B cell (primary cell): ENCODE measurements at regions not wholly inside any gene's neighbourhood (a gene's known extent, or its start where the extent isn't known, plus 50 kb on each side); places are given as distances from the start of the nearest gene placed in this dataset.

ENCODE experiments used
- ATAC-seq: fragments of 200-7000 bp; cut with Tn5 transposase; one replicate; pipeline ENCODE4 v1.10.0; 2021; ENCODE audit warnings: low read depth, mild to moderate bottlenecking, moderate number of reproducible peaks, moderate library complexity
- CTCF ChIA-PET: fragments of 350-600 bp; sonication (Branson Sonifier 250); formaldehyde crosslinking; loops from one replicate; lab custom pipeline; 2021; ENCODE audit warnings: antibody characterized with exemption, inconsistent platforms; lab: Charles Lee
- POLR2A ChIA-PET: fragments of 350-600 bp; sonication (Branson Sonifier 250); formaldehyde crosslinking; loops from one replicate; lab custom pipeline; 2021; ENCODE audit warnings: antibody characterized with exemption; lab: Charles Lee
- DNase-seq: peaks from one replicate; pipeline ENCODE4 v3.0.0; 2013
- H2AFZ ChIP-seq: 2 replicates; pipeline ENCODE4 v1.6.1; 2012; ENCODE audit warnings: mild to moderate bottlenecking, low read depth, low read length; ENCODE audit not compliant: insufficient read depth, poor library complexity, severe bottlenecking
- H3K27ac ChIP-seq, 2 donors: 1 replicate in 1 of 2; 2 replicates in 1 of 2; pipeline ENCODE4 v1.5.1; 2012 to 2013; ENCODE audit warnings: low read length in 2 of 2, mild to moderate bottlenecking in 2 of 2, moderate library complexity in 1 of 2
- H3K27me3 ChIP-seq, 4 experiments: fragments of 200-600 bp in 1 of 4; sonication (generic) in 1 of 4; replicated peaks in 1 of 4; 1 replicate in 2 of 4; 2 replicates in 2 of 4; pipeline versions ENCODE4 v1.6.1 to v1.7.0; 2013 to 2016; ENCODE audit warnings: low read length in 3 of 4, mild to moderate bottlenecking in 2 of 4, mixed read lengths in 1 of 4, moderate library complexity in 1 of 4; ENCODE audit not compliant: insufficient read depth in 4 of 4, control insufficient read depth in 3 of 4; ENCODE audit errors: control extremely low read depth in 1 of 4
- H3K36me3 ChIP-seq, 2 experiments: replicated peaks in 1 of 2; 1 replicate in 1 of 2; 2 replicates in 1 of 2; pipeline versions ENCODE4 v1.6.1 to v1.7.1; 2013; ENCODE audit warnings: low read length in 1 of 2; ENCODE audit not compliant: insufficient read depth in 2 of 2, control insufficient read depth in 1 of 2; ENCODE audit errors: control extremely low read depth in 1 of 2, extremely low read depth in 1 of 2
- H3K4me1 ChIP-seq, 2 donors: fragments of 200-600 bp in 1 of 2; sonication (generic) in 1 of 2; 1 replicate in 1 of 2; 2 replicates in 1 of 2; pipeline versions ENCODE4 v1.5.1 to v1.6.1; 2013 to 2017; ENCODE audit warnings: low read length in 2 of 2; ENCODE audit not compliant: control insufficient read depth in 2 of 2, insufficient read depth in 2 of 2
- H3K4me2 ChIP-seq: replicated peaks from 2 replicates; pipeline ENCODE3; 2012; ENCODE audit warnings: mild to moderate bottlenecking, low read depth, low read length; ENCODE audit not compliant: poor library complexity, severe bottlenecking
- H3K4me3 ChIP-seq, 5 experiments: fragments of 200-600 bp in 1 of 5; sonication (generic) in 1 of 5; 1 replicate in 3 of 5; 2 replicates in 2 of 5; pipeline versions ENCODE4 v1.5.1 to v1.7.0; 2011 to 2016; ENCODE audit warnings: low read length in 4 of 5, mild to moderate bottlenecking in 4 of 5, low read depth in 2 of 5, control low read depth in 1 of 5, moderate library complexity in 1 of 5; ENCODE audit not compliant: insufficient read depth in 1 of 5; ENCODE audit errors: control extremely low read depth in 1 of 5, extremely low read depth in 1 of 5
- H3K79me2 ChIP-seq: fragments of 200-600 bp; sonication (generic); one replicate; pipeline ENCODE4 v1.6.0; 2016; ENCODE audit warnings: low read length; ENCODE audit not compliant: control insufficient read depth, insufficient read depth
- H3K9ac ChIP-seq: fragments of 200-600 bp; sonication (generic); 2 replicates; pipeline ENCODE4 v1.6.1; 2017; ENCODE audit warnings: mild to moderate bottlenecking, low read length, moderate library complexity
- H3K9me3 ChIP-seq, 3 donors: one replicate each; pipeline versions ENCODE4 v1.6.1 to v1.7.1; 2013; ENCODE audit warnings: low read length in 2 of 3; ENCODE audit not compliant: control insufficient read depth in 2 of 3, insufficient read depth in 1 of 3; ENCODE audit errors: control extremely low read depth in 1 of 3
- H4K20me1 ChIP-seq: 2 replicates; pipeline ENCODE4 v1.6.0; 2012; ENCODE audit warnings: mild to moderate bottlenecking, low read length; ENCODE audit not compliant: insufficient read depth, control insufficient read depth, poor library complexity, severe bottlenecking
- H3K27ac Mint-ChIP-seq: one replicate; pipeline ENCODE4 v1.8.0; 2021; ENCODE audit warnings: mixed read lengths
- H3K27me3 Mint-ChIP-seq: one replicate; pipeline ENCODE4 v1.8.0; 2021; ENCODE audit warnings: mixed read lengths
- H3K4me1 Mint-ChIP-seq: one replicate; pipeline ENCODE4 v1.8.0; 2021; ENCODE audit warnings: mixed read lengths
- H3K4me3 Mint-ChIP-seq: one replicate; pipeline ENCODE4 v1.8.0; 2021; ENCODE audit warnings: mixed read lengths
- H3K9me3 Mint-ChIP-seq: one replicate; pipeline ENCODE4 v1.8.0; 2022; ENCODE audit warnings: mixed read lengths; ENCODE audit not compliant: insufficient read depth
- CTCF ChIP-seq: fragments of 200-600 bp; IDR thresholded peaks from one replicate; pipeline ENCODE4 v1.8.0; 2022; ENCODE audit warnings: antibody characterized with exemption, mild to moderate bottlenecking
- EZH2 ChIP-seq: IDR thresholded peaks from 2 replicates; pipeline ENCODE4 v1.6.1; 2012; ENCODE audit warnings: borderline replicate concordance, low read depth, mild to moderate bottlenecking, moderate library complexity, low read length; ENCODE audit not compliant: insufficient read depth, poor library complexity, severe bottlenecking
- WGBS: methylation state at CpG from one replicate; pipeline ENCODE4 v1.1.5; 2013; ENCODE audit warnings: missing lambda C conversion rate; ENCODE audit not compliant: insufficient coverage; 5-methylcytosine and 5-hydroxymethylcytosine counted together
- intact Hi-C: fragments of 100-400 bp; cut with micrococcal nuclease; formaldehyde crosslinking; loops from one replicate; pipeline ENCODE4 v1.10.0; 2022

GRCh38 chr17:77599699-77600098 is 358.8 kb upstream of the TNRC6C start:
- ChIA-PET CTCF (no interaction called here), POLR2A (no interaction called here)
- ATAC-seq = no peak
- TF ChIP-seq CTCF (no peak), EZH2 (no peak)
- Mint-ChIP-seq H3K9me3 (no peaks in the 10 kb centered on the region), H3K27ac (no peak overlapping the region), H3K4me1 (no peaks in the 10 kb centered on the region), H3K27me3 (peaks cover 14% of the 10 kb centered on the region), H3K4me3 (no peak overlapping the region)
- Histone ChIP-seq H4K20me1 (no peaks in the 10 kb centered on the region), H3K79me2 (no peaks in the 10 kb centered on the region), H3K4me1 (no peaks in the 10 kb centered on the region), H3K4me3 (no peak overlapping the region), H3K27me3 (peaks cover 0 to 3% (median 0%) of the 10 kb centered on the region in 4 experiments), H2AFZ (no peak overlapping the region), H3K36me3 (no peaks in the 10 kb centered on the region), H3K27ac (no peak overlapping the region), H3K9me3 (peaks cover 0 to 6% (median 3%) of the 10 kb centered on the region in 3 donors), H3K9ac (no peak overlapping the region), H3K4me2 (no peak overlapping the region)
- DNase-seq = no peak
- intact Hi-C loops = no loop called here

- POLR2A ChIA-PET = no interaction called here
- Histone ChIP-seq H2AFZ (no peak overlapping the region), H4K20me1 (no peaks in the 10 kb centered on the region), H3K4me3 (no peak overlapping the region), H3K27me3 (peaks cover 0 to 3% (median 0%) of the 10 kb centered on the region in 4 experiments), H3K9me3 (peaks cover 0 to 6% (median 3%) of the 10 kb centered on the region in 3 donors), H3K9ac (no peak overlapping the region), H3K4me2 (no peak overlapping the region), H3K27ac (no peak overlapping the region), H3K36me3 (no peaks in the 10 kb centered on the region), H3K4me1 (no peaks in the 10 kb centered on the region), H3K79me2 (no peaks in the 10 kb centered on the region)
- DNase-seq (no peak), ATAC-seq (no peak)
- H3K27ac Mint-ChIP-seq = no peak overlapping the region
- intact Hi-C loops = no loop called here
- CTCF ChIA-PET = no interaction called here
- H3K4me1 Mint-ChIP-seq = no peaks in the 10 kb centered on the region
- 81% methylated on average over 9 of the region's 9 CpGs for WGBS
- H3K9me3 Mint-ChIP-seq = no peaks in the 10 kb centered on the region
- H3K4me3 Mint-ChIP-seq = no peak overlapping the region
- TF ChIP-seq EZH2 = no peak
- no peak for TF ChIP-seq CTCF
- H3K27me3 Mint-ChIP-seq = peaks cover 14% of the 10 kb centered on the region
Observed at GRCh38 chr17:77600346-77600745, 358.2 kb upstream of the TNRC6C start.
